DMS114 treated with DMSO at 0.1 percent for 48 hours (cell line): ENCODE measurements at regions not wholly inside any gene's neighbourhood (a gene's known extent, or its start where the extent isn't known, plus 50 kb on each side); places are given as distances from the start of the nearest gene placed in this dataset.

Source experiments
- DNase-seq: peaks from one replicate; lab custom pipeline; 2025; ENCODE audit not compliant: unreplicated experiment; lab: John Stamatoyannopoulos, UW

DNA sequence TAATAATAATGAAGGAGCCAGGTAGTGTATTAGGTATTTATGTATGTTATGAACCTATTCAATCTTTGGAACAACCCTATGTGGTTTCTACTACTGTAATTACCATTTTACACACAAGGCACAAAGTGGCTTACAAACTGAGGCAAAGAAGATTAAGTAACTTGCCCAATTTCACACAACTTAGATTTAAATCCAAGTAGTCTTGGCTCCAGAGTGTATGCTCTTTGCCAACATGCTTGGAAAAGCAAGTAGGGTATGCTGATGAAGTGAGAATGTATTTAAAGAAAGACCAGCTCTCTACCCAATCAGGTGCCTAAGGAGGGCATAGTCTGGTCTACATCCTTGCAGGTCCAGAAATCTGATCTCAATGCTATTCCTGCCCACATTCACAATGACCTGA is 463.2 kb downstream of the METTL15 start:
- DNase-seq, result no peak

GRCh38 chr11:28569106-28569505 is 460.9 kb downstream of the METTL15 start:
- no peak for DNase-seq

DNA sequence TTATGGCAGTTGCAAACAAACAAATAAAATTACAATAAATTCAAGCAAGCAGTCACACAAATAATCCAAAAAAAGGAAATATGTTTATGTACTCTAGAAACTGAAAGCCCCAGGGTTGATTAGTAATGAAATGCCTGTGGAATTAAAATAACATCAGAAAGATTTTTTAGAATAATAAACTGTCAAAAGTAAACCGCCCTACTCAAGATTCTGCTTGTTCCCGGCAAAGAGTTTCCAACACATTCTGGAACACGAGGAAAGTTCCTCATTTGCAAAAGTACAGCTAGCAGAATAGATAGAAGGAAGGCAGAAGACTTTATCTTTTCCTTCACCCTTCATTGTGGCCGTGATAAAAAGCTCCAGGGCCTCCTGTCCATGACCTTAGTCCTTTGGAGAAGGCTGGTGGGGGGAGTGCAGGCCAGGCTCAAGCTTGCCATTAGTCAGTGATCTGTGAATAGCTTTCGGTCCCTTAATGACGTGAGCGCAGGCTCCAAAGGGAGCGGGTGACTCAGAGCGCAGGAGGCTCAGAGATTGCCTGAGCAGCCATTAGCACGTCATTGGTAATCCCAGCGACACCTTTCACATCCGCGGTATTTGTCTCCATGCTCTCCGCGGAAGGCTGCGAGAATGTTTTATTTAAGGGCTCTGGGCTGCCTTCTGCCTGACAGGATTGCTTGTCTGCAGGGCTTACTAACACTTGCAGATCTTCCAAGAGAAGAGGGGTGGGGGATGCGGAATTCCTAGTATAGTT is 458.3 kb downstream of the METTL15 start:
- DNase-seq, result no peak

DNA sequence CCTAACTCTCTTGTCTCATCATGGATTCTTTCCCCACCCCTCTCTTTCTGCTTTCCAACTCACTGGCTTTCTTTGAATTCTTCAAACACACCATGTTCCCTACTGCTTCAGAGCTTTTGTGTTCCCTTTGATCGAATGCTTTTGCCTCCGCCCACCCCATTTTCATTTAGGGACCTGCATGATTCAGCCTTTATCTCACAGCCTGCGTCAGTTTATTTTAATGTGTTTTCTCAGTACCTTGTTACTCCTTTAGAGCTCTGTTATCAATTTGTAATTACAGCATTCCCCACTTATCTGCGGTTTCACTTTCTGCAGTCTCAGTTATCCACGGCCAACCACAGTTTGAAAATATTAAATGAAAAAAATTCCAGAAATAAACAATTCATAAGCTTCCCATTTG is 451.3 kb downstream of the METTL15 start:
- DNase-seq, result no peak

GRCh38 chr11:28547321-28547741 is 439.1 kb downstream of the METTL15 start:
- no peak for DNase-seq

- no peak for DNase-seq
These were observed 437.3 kb downstream of the METTL15 start for GRCh38 chr11:28545536-28545935.

- no peak for DNase-seq
These were observed 434.4 kb downstream of the METTL15 start for GRCh38 chr11:28542561-28542960.

- DNase-seq, result no peak
These were observed 431.2 kb downstream of the METTL15 start for GRCh38 chr11:28539239-28540030.

DNA sequence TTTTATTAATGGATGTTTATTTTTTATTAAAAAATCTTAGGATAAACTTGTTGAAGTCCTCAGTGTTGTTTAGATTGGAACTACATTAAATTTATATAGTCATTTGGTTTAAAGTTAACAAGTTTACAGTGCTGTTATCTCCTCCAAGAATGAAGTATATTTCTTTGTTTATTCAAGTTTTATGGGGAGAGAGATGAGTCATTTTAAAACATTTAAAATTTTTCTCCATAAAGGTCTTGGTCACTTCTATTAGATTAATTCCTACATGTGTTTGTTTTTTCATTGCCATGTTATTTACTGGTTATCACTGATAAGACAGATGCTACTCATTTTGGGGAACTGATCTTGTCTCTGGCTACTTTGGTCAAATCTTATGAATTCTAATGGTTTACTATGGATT is 429.6 kb downstream of the METTL15 start:
- no peak for DNase-seq

GRCh38 chr11:28536504-28537267 is 428.5 kb downstream of the METTL15 start:
- no peak for DNase-seq

- no peak for DNase-seq
These were observed 427.5 kb downstream of the METTL15 start for GRCh38 chr11:28535677-28536076.

- DNase-seq, result peak; percentile 20
These were observed 421.6 kb downstream of the METTL15 start for GRCh38 chr11:28529540-28530410.

- no peak for DNase-seq
These were observed 420.9 kb downstream of the METTL15 start for GRCh38 chr11:28529046-28529445.

DNA sequence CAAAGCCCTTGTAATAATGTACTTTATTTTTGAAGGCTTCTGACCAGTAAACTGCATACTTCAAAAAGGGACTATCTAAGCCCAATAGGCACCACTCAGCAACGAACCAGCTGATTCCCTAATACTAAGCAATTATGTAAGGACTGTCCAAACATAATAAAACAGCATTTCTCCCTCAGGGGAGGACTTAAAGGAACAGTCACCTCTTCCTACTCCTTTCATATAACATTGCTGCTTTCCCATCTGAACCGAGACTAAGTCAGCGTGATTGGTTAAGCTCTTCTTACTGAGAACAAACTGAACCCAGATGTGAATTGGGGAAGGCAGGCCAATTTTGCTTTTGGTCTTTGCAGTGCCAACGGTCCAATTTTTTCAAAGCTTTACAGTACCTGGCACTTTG is 420.0 kb downstream of the METTL15 start:
- no peak for DNase-seq

DNA sequence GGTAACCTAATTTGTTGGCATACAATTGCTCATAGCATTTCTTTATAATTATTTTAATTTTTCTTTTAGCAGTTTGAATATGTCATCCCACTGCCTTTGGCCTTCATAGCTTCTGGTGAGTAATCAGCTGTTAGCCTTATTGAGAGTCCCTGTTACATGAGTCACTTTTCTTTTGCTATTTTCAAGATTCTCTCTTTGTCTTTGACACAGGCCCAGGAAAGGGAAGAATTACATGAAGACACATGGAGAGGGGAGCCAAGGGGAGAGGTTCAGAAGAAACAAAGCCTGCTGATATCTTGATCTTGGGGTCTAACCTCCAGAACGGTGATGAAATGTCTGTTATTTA is 418.2 kb downstream of the METTL15 start:
- DNase-seq, result no peak

GRCh38 chr11:28525636-28526405 is 417.6 kb downstream of the METTL15 start:
- no peak for DNase-seq

- DNase-seq, result no peak
These were observed 415.9 kb downstream of the METTL15 start for GRCh38 chr11:28524098-28524497.

DNA sequence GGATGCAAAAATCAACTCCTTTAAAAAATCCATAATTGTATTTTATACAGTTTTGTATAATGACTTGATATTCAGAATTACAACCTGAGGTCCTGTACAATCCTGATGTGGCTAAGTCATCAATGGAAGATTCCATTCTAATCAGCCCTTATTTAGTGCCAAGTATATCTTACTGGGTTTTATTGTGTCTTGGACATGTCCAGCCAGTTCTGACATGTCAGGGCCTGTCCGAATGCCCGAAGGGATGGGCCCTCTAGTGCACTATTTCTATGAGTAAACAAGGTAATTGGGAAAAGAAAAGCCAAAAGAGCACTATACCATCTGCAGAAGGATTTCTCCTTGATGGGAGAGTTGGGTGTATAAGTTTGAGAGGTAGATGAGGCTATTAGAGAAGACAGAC is 412.9 kb downstream of the METTL15 start:
- no peak for DNase-seq

- DNase-seq, result no peak
These were observed 412.1 kb downstream of the METTL15 start for GRCh38 chr11:28520291-28520690.

GRCh38 chr11:28518825-28519224 is 410.6 kb downstream of the METTL15 start:
- no peak for DNase-seq
